RPMI7951 (cell line): ENCODE measurements at regions not wholly inside any gene's neighbourhood (a gene's known extent, or its start where the extent isn't known, plus 50 kb on each side); places are given as distances from the start of the nearest gene placed in this dataset.

Source experiments
- DNase-seq: peaks from one replicate; pipeline ENCODE4 v3.0.0-alpha.2; 2012; ENCODE audit warnings: low read depth

DNA sequence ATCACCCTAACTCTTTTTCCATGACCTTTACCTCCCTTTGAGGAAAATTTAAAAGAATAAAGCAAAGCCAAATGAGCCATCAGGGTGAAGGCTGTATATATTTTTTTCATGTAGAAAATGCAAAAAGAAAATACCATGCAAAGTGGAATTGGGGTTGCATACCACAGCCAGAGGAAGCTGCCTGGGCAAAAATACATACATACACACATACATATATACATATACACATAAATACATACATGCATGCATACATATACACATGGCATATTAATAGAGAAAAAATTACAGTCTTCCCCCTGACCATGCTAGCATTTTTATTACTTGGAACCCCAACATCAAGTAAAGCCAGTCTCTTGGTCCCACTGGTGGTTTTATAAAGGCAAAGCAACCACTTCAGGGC is 63.7 kb upstream of the TMCO5A start:
- DNase-seq, result no peak

DNA sequence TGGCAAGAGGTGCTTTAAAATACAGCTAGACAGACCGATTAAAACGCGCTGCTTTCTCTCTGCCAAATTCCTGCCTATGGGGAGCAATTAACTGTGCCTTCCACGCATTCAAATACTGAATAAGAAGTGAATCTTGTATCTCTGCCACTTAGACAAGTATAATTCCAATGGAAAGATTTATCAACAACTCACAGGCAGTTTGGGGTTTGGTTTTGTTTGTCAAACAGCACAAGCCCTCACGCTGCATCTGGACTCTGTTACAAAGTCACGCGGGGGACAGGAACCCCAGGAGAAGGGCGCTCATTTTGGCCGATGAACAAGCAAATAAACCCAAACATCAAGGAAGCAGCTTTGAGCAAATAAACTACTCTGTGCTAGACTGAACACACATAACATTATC is 61.8 kb upstream of the TMCO5A start:
- DNase-seq, result no peak

DNA sequence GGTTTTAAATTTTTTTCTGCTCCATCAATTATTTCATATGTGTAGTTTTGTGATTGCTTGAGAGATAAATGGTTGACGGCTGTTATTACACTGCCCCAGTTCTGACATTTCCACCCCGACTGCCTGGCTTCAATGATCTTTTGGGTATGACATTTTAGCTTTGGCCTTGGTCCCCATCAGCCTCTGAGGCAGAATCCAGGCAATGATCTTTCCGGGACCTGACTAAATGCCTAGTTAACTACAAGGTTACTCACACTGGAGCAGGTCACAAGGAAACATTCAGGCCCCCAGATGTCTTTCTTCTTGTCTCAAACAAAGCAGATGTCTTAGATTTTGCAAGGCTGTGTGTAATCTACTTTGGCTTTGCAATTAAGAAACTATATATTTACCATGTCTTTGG is 61.1 kb upstream of the TMCO5A start:
- no peak for DNase-seq

DNA sequence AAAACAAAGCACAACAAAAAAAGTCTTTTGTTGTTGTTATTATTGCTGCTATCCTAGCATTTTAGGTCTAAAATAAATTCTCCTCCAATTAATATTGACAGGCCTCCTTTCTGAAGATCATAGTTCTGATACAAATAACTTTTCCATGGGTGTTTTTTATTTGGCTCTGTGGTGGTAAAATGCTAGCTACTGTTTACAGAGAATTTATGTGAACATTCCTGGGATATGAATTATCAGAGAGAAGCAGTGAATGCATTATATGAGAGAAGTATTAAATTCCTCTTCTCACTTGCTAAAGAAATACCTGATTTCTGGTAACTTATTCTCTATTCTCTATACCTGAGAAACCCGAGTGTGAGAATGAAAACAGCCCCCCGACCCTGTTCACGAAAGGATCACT is 57.5 kb upstream of the TMCO5A start:
- no peak for DNase-seq

DNA sequence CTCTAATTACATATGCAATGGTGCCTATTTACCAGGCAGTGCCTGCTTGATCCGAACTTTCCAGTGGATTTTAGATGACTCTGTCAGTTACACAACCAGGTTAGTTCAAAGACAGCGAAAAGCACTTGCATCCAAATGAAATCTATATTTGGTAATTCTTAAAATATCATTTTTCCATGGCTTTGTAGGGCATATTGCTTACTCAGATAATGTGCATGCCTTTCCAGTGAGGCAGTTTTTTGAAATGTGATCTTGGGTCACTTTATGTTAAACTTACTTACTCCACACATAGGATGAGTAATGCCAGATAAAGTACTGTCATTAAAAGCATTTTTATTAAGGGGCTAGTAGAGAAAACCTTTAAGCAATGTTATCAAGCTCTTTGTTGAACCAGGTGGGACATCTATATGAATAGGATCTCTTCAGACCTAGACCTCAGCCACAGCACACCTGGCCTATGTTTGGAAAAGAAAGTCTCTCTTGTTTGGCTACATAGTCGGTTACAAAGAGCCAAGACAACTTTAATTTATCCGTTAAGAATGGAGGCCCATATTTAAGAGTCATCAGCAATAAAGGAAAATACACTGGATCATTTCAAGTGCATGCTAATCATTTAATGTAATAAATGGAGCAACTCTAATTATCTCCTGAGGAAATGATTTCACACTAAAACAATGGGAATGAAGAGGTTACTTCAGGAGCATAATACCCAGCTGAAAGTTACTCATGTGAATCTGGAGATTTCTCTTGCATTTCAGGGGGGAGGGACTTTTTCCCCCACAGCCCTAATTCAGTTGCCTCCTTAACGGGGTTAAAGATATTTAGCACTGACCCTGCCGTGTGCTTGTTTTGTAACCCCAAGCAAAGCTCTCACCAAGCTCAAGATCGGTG is 56.3 kb upstream of the TMCO5A start:
- peak; percentile 53 for DNase-seq

DNA sequence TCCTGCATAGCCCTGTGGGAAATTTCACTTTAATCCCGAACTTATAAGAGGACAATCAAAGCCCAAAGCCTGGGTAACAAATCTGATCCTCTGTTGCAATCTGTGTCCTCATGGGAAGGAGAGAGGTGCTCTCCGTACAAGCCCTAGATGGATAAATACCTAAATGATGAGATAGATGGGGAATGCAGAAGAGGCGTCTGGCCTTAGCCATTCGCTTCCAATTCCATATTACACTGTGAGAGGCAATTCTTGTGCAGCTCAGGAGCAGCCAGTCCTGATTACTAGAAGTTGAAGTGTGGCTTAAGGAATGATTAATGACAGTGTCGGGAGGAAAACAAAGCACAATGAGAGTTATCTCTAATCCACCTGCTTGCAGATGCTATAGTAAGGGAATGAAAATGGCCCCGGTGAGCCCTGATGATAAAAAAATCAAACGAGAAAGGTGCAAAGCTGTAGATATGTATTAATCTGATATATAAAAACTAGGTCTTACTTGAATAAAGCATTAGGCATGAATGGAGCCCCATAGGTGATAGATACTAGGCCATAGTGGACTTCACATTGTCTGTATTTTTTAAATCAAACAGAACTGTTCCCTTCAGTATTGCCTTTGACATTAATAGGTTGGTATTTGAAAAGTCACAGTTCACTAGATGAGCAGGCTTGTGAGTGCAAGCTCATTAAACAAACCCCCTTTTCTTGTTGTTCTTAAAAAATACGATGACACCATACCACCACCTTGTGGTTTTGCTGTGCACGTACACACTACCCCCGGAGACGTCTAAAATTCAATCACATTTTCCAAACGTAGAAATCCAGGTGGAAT is 54.2 kb upstream of the TMCO5A start:
- peak; percentile 40 for DNase-seq

DNA sequence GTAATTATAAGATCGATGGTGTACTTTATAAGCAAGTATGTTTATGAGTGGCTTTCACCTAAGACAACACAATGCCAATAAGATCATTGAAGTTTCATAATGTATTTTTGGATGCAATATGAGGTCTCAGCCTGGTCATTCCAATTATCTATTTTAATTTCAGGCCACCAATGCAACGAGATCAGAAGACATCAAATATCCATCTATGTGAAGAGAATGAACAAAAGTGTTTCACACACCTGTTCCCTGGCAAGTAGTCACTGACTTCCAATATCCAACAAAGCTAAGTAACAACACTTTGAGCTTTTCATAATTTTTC is 53.6 kb upstream of the TMCO5A start:
- DNase-seq, result no peak

DNA sequence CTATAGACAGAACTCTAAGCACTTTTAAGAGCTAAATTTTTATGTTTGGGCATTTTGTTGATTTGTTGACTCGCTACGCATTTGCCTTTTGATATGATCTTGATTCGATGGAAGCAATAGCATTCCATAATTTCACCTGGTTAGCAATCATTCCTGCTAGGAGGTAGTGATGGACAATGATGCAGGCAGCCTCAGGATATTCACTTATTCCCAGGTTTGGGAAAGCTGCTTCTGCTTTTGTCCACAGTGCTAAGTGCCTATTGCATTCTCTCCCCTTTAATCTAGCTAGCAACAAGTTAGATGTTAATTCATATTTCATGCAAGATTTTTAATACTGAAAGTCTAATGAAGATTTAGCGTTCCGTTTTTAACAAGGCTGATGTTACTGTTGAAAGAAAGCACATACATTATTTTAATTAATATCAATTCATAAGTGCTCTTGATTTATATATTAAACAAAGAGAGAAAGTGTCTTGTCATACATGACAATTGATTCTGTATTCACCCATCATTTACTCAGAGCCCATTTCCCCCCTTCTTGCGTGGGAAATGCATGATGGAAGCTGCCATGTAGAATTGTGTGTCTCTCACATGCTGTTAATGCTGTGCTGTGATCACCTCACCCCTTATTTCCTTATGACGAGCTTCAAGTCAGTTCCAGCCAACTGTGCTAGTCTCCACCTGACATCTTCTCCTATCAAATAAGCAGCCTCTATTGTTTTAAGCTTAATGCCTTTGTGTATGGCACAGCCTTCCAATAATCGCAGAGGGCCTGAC is 53.0 kb upstream of the TMCO5A start:
- no peak for DNase-seq

DNA sequence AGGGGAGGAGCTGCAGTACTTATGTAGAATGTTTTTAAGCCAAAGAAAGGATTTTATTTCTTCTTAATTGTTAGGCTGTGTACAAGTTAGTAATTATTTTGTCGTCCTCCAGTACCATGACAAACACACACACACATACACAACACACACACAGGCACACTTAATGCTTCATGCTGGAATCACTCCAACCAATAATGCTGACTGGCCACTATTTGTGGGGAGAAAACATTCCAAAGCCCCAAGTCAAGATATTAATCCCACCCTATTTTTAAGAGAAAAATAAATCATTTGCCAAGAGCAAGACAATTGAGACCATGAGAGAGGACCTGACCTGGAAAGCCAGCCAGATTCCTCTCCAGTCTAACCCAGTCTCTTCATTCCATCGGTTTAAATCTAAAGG is 51.8 kb upstream of the TMCO5A start:
- no peak for DNase-seq
